HepG2 (cell line): ENCODE measurements at regions not wholly inside any gene's neighbourhood (a gene's known extent, or its start where the extent isn't known, plus 50 kb on each side); places are given as distances from the start of the nearest gene placed in this dataset.

ENCODE experiments used
- ATAC-seq: fragments of 200-7000 bp; cut with Tn5 transposase; 3 replicates; pipeline ENCODE4 v1.9.1; 2020; ENCODE audit warnings: mild to moderate bottlenecking, moderate library complexity
- BruUV-seq: library from RNA; stranded (reverse); fragments of 400-500 nt; replicated peaks from 2 replicates; lab custom pipeline; 2021; lab: Mats Ljungman, UMichigan
- CTCF ChIA-PET: fragments of 300-600 bp; formaldehyde crosslinking; extraction: SDS; loops from one replicate; lab custom pipeline; 2021; ENCODE audit warnings: low total read pairs, inconsistent platforms, low intra/inter-chr PET ratio; lab: Yijun Ruan, JAX
- POLR2A ChIA-PET: fragments of 350-600 bp; sonication (Branson Sonifier 250); formaldehyde crosslinking; loops from one replicate; lab custom pipeline; 2020; ENCODE audit warnings: antibody characterized with exemption, inconsistent platforms; lab: Yijun Ruan, JAX
- DNase-seq: peaks from one replicate; pipeline ENCODE4 v3.0.0-alpha.2; 2015; ENCODE audit warnings: low spot score
- FAIRE-seq: peaks from 3 replicates; lab custom pipeline; 2011; peaks lifted over from hg19 to GRCh38; lab: Jason Lieb, UNC
- H2AFZ ChIP-seq: one replicate; pipeline ENCODE4 v1.6.1; 2011; ENCODE audit warnings: low read length, inconsistent platforms
- H3K27ac ChIP-seq: fragments of 300-600 bp; 3 replicates; pipeline ENCODE4 v1.8.0; 2011; ENCODE audit warnings: mixed run types, mild to moderate bottlenecking, mixed read lengths, low read length, inconsistent platforms; ENCODE audit not compliant: insufficient read depth; ENCODE audit errors: extremely low read length
- H3K27me3 ChIP-seq, 2 experiments: fragments of 200-600 bp in 1 of 2; 2 replicates in 1 of 2; 3 replicates in 1 of 2; pipeline versions ENCODE4 v1.6.0 to v1.8.0; 2011; ENCODE audit warnings: low read length in 2 of 2, mild to moderate bottlenecking in 2 of 2, moderate library complexity in 2 of 2, inconsistent platforms in 1 of 2; ENCODE audit not compliant: insufficient read depth in 2 of 2, control insufficient read depth in 1 of 2
- H3K36me3 ChIP-seq, 2 experiments: fragments of 200-600 bp in 1 of 2; replicated peaks in 1 of 2; 2 replicates in 1 of 2; 3 replicates in 1 of 2; pipeline versions ENCODE4 v1.5.1 to v1.8.0; 2011; ENCODE audit warnings: low read length in 2 of 2, inconsistent platforms in 1 of 2; ENCODE audit not compliant: insufficient read depth in 2 of 2, control insufficient read depth in 1 of 2
- H3K4me1 ChIP-seq: 2 replicates; pipeline ENCODE4 v1.5.1; 2012; ENCODE audit warnings: low read length, inconsistent platforms; ENCODE audit not compliant: insufficient read depth
- H3K4me2 ChIP-seq: 2 replicates; pipeline ENCODE4 v1.6.0; 2011; ENCODE audit warnings: low read depth, low read length, inconsistent platforms
- H3K4me3 ChIP-seq, 3 experiments: fragments of 200-600 bp in 1 of 3; sonication (generic), shearing (Covaris generic) in 1 of 3; replicated peaks in 1 of 3; 2 replicates each; pipeline ENCODE4 v1.5.1; 2011 to 2016; ENCODE audit warnings: low read length in 3 of 3, inconsistent platforms in 2 of 3, low read depth in 2 of 3, mild to moderate bottlenecking in 2 of 3, control low read depth in 1 of 3, mixed read lengths in 1 of 3; ENCODE audit not compliant: insufficient read depth in 1 of 3
- H3K79me2 ChIP-seq: one replicate; pipeline ENCODE4 v1.6.1; 2011; ENCODE audit warnings: low read length, inconsistent platforms; ENCODE audit not compliant: insufficient read depth
- H3K9ac ChIP-seq: 2 replicates; pipeline ENCODE4 v1.6.0; 2011; ENCODE audit warnings: mild to moderate bottlenecking, low read depth, low read length, inconsistent platforms; ENCODE audit not compliant: insufficient read depth
- H3K9me3 ChIP-seq: 2 replicates; pipeline ENCODE4 v1.5.1; 2012; ENCODE audit warnings: mild to moderate bottlenecking, low read length
- H4K20me1 ChIP-seq: 2 replicates; pipeline ENCODE4 v1.6.0; 2011; ENCODE audit warnings: inconsistent platforms, mild to moderate bottlenecking, low read length, moderate library complexity; ENCODE audit not compliant: insufficient read depth
- CBX1 ChIP-seq: IDR thresholded peaks from one replicate; pipeline ENCODE4 v1.6.1; 2016; ENCODE audit warnings: antibody characterized with exemption, low read depth
- CHD2 ChIP-seq: IDR thresholded peaks from 2 replicates; pipeline ENCODE4 v1.6.1; 2011; ENCODE audit warnings: low read depth, low read length, improper control_type of control experiment
- HNRNPH1 ChIP-seq: fragments of 200-400 bp; formaldehyde crosslinking; optimal IDR thresholded peaks from 2 replicates; pipeline ENCODE3; 2017; ENCODE audit warnings: mild to moderate bottlenecking, low read depth, low read length
- HOXA9 ChIP-seq: sonication (generic); formaldehyde crosslinking; IDR thresholded peaks from 2 replicates; pipeline ENCODE4 v1.8.1; 2022; ENCODE audit warnings: missing genetic modification reagents, mild to moderate bottlenecking, moderate library complexity, borderline replicate concordance
- KAT2B ChIP-seq: fragments of 150-350 bp; IDR thresholded peaks from 2 replicates; pipeline ENCODE4 v1.6.1; 2014; ENCODE audit warnings: low read depth, low read length, borderline replicate concordance
- LCORL ChIP-seq, 2 experiments: fragments of 450-650 bp in 1 of 2; sonication (generic) in 1 of 2; formaldehyde crosslinking in 1 of 2; IDR thresholded peaks; 2 replicates each; pipeline versions ENCODE4 v1.5.0 to v1.6.1; 2017 to 2020; ENCODE audit warnings: antibody characterized with exemption in 1 of 2, missing genetic modification reagents in 1 of 2
- MXI1 ChIP-seq: IDR thresholded peaks from 3 replicates; pipeline ENCODE4 v1.6.1; 2012; ENCODE audit warnings: low read depth, low read length, inconsistent platforms, borderline replicate concordance
- MYC ChIP-seq: sonication (generic); formaldehyde crosslinking; IDR thresholded peaks from 2 replicates; pipeline ENCODE4 v1.9.0; 2021; ENCODE audit warnings: missing genetic modification reagents, borderline replicate concordance
- NR3C1 ChIP-seq: sonication (generic); formaldehyde crosslinking; IDR thresholded peaks from 2 replicates; pipeline ENCODE4 v1.4.0; 2020; ENCODE audit warnings: missing genetic modification reagents
- PRPF4 ChIP-seq: fragments of 200-400 bp; formaldehyde crosslinking; IDR thresholded peaks from 2 replicates; pipeline ENCODE4 v1.6.1; 2016; ENCODE audit warnings: low read length, low read depth; ENCODE audit not compliant: poor library complexity, severe bottlenecking
- REL ChIP-seq: sonication (generic); formaldehyde crosslinking; conservative IDR thresholded peaks from 2 replicates; pipeline ENCODE4 v1.8.0; 2022; ENCODE audit warnings: mild to moderate bottlenecking, missing genetic modification reagents, moderate library complexity
- SIX1 ChIP-seq: sonication (generic); formaldehyde crosslinking; IDR thresholded peaks from 2 replicates; pipeline ENCODE4 v1.4.0; 2020; ENCODE audit warnings: missing genetic modification reagents, borderline replicate concordance
- TBP ChIP-seq: sonication (generic); formaldehyde crosslinking; IDR thresholded peaks from 2 replicates; pipeline ENCODE4 v1.5.0; 2020; ENCODE audit warnings: missing genetic modification reagents
- ZNF224 ChIP-seq: sonication (generic); formaldehyde crosslinking; IDR thresholded peaks from 2 replicates; pipeline ENCODE4 v1.5.0; 2020; ENCODE audit warnings: mild to moderate bottlenecking, missing genetic modification reagents
- ZNF296 ChIP-seq: sonication (generic); formaldehyde crosslinking; conservative IDR thresholded peaks from 2 replicates; pipeline ENCODE4 v1.5.0; 2020; ENCODE audit warnings: mild to moderate bottlenecking, missing genetic modification reagents
- ZNF749 ChIP-seq: sonication (generic); formaldehyde crosslinking; IDR thresholded peaks from 2 replicates; pipeline ENCODE4 v1.8.0; 2022; ENCODE audit warnings: mild to moderate bottlenecking, missing genetic modification reagents, moderate library complexity, borderline replicate concordance
- ZNF792 ChIP-seq: IDR thresholded peaks from 2 replicates; pipeline ENCODE4 v1.6.1; 2016
- WGBS: methylation state at CpG from one replicate; pipeline ENCODE4 v1.1.6; 2017; ENCODE audit warnings: low lambda C conversion rate; 5-methylcytosine and 5-hydroxymethylcytosine counted together
- in situ Hi-C: cut with HindIII; loops from 2 replicates; pipeline ENCODE4 v1.10.0; 2017; ENCODE audit warnings: low pct_unique_long_range_greater_than_20kb; ENCODE audit not compliant: extremely low pct_ligation_motif_present
- intact Hi-C: fragments of 100-400 bp; cut with micrococcal nuclease; formaldehyde crosslinking; loops from one replicate; pipeline ENCODE4 v1.10.0; 2022; ENCODE audit not compliant: unreplicated experiment
- TF ChIP-seq, protein P1 (sequence below): sonication (generic); formaldehyde crosslinking; conservative IDR thresholded peaks from 2 replicates; pipeline ENCODE4 v1.8.1; 2023; ENCODE audit warnings: missing genetic modification reagents
- TF ChIP-seq, protein P2 (sequence below): sonication (generic); formaldehyde crosslinking; IDR thresholded peaks from 2 replicates; pipeline ENCODE4 v1.5.1; 2020; ENCODE audit warnings: missing genetic modification reagents, mild to moderate bottlenecking, borderline replicate concordance

DNA sequence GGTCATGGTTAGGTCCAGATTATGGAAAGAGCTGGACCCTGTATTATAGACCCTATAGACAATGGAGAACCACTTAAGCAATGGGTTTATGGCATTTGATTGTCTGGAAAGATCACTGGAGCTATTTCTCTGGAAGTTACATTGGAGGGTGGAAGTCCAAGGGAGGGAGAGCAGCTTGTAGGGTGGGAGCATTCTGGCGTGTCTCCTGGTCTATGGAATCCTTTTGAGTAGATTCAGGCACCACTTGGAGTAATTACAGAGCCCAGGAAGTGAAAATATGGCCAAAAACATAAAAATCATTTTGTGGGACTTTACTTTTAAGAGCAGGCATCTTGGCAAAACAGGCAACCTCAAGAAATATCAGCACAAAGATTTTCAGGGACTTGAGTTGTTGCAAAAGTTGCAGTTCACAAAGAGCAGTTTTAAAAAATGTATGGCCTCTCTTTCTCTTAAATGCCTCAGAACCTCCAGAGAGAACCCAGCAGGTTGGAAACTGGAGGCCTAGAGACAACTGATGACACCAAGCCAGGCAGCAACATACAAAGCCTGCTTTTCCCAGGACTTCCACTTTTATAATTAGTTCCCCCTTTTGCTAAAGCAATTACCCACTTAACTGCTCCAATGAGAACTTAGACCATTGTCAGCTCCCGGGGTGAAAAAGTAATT is 331.0 kb downstream of the MYCN start:
- H3K9ac ChIP-seq, result no peak overlapping the region
- H3K27me3 ChIP-seq, result no peaks in the 10 kb centered on the region
- DNase-seq, result no peak
- ATAC-seq, result no peak
- H3K4me1 ChIP-seq, result no peaks in the 10 kb centered on the region
- no peak overlapping the region for H3K4me2 ChIP-seq
- FAIRE-seq, result no peak
- H4K20me1 ChIP-seq, result no peaks in the 10 kb centered on the region
- intact Hi-C loops (no loop called here), in situ Hi-C loops (no loop called here)
- H3K4me3 ChIP-seq, result no peak overlapping the region
- no peak for TF ChIP-seq KAT2B
- TF ChIP-seq PRPF4, result no peak
- no peak for TF ChIP-seq MYC (CRISPR knock-in tag)
- no peak for TF ChIP-seq ZNF296 (CRISPR knock-in tag)
- TF ChIP-seq NR3C1, result no peak
- TF ChIP-seq REL, result no peak
- no peak for TF ChIP-seq CBX1
- no peak for TF ChIP-seq HNRNPH1
- no peak for TF ChIP-seq MXI1
- TF ChIP-seq, protein P1, sequence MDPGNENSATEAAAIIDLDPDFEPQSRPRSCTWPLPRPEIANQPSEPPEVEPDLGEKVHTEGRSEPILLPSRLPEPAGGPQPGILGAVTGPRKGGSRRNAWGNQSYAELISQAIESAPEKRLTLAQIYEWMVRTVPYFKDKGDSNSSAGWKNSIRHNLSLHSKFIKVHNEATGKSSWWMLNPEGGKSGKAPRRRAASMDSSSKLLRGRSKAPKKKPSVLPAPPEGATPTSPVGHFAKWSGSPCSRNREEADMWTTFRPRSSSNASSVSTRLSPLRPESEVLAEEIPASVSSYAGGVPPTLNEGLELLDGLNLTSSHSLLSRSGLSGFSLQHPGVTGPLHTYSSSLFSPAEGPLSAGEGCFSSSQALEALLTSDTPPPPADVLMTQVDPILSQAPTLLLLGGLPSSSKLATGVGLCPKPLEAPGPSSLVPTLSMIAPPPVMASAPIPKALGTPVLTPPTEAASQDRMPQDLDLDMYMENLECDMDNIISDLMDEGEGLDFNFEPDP (CRISPR knock-in tag), result no peak
- TF ChIP-seq SIX1 (CRISPR knock-in tag), result no peak
- TF ChIP-seq ZNF792 (CRISPR knock-in tag), result no peak
- TF ChIP-seq, protein P2, sequence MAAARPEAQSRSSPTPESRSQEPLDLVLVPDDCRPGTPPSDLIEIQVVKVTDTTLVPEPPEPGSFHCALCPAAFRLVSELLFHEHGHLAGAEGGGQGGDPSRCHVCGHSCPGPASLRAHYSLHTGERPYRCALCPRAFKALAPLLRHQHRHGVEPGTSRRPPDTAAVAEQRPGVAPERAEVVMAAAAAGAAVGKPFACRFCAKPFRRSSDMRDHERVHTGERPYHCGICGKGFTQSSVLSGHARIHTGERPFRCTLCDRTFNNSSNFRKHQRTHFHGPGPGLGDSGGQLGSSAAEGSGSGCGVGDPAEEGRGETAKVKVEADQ (CRISPR knock-in tag), result no peak
- no peak for TF ChIP-seq ZNF224
- TF ChIP-seq ZNF749 (CRISPR knock-in tag), result no peak
- no peak for TF ChIP-seq LCORL (IDR thresholded peaks at IDR 0.05)
- TF ChIP-seq LCORL (CRISPR knock-in tag; IDR thresholded peaks at IDR 0.05), result no peak
- no peak for TF ChIP-seq HOXA9 (CRISPR knock-in tag)
- TF ChIP-seq TBP (CRISPR knock-in tag), result no peak
- no peak for TF ChIP-seq CHD2
- no peak overlapping the region for H3K27ac ChIP-seq
- BruUV-seq, result no TSS peak
- H3K9me3 ChIP-seq, result no peaks in the 10 kb centered on the region
- ChIA-PET CTCF (no interaction called here), POLR2A (no interaction called here)
- no peaks in the 10 kb centered on the region for H3K79me2 ChIP-seq
- H3K36me3 ChIP-seq, result no peaks in the 10 kb centered on the region
- H2AFZ ChIP-seq, result no peak overlapping the region
- 3% methylated on average over 2 of the region's 2 CpGs for WGBS
